Coronary artery (tissue), 2 donors: ENCODE measurements at regions not wholly inside any gene's neighbourhood (a gene's known extent, or its start where the extent isn't known, plus 50 kb on each side); places are given as distances from the start of the nearest gene placed in this dataset.
"Not testable (repeated sequence)": the region's sequence is repeated elsewhere in the genome, so short reads cannot be mapped to it uniquely, and the experiment has no call there.

ENCODE experiments used
- DNase-seq: peaks from one replicate; pipeline ENCODE4 v3.0.0-alpha.2; 2017; ENCODE audit warnings: low spot score
- H3K27ac ChIP-seq, 2 donors: fragments of 200-600 bp; sonication (generic); one replicate each; pipeline ENCODE4 v1.5.1; 2016 to 2019
- H3K4me3 ChIP-seq: fragments of 200-600 bp; sonication (generic); 2 replicates; pipeline ENCODE4 v1.5.1; 2016; ENCODE audit warnings: mild to moderate bottlenecking, moderate library complexity
- CTCF ChIP-seq: fragments of 200-600 bp; sonication (generic); IDR thresholded peaks from one replicate; pipeline ENCODE4 v1.5.1; 2019; ENCODE audit warnings: antibody characterized with exemption

- Histone ChIP-seq H3K27ac (peak overlapping the region; percentile 83 to 92), H3K4me3 (no peak overlapping the region)
- TF ChIP-seq CTCF = no peak
- DNase-seq = no peak
Measured at GRCh38 chr5:142245786-142246185, 79.0 kb downstream of the SPRY4 start.

- no peak for TF ChIP-seq CTCF
- Histone ChIP-seq H3K4me3 (no peak overlapping the region), H3K27ac (peak overlapping the region; percentile 43 to 79)
- DNase-seq = no peak
Measured at GRCh38 chr5:142244440-142244839, 80.4 kb downstream of the SPRY4 start.

- no peak for DNase-seq
- H3K4me3 ChIP-seq = no peak overlapping the region
Measured at GRCh38 chr5:142242272-142242671, 82.5 kb downstream of the SPRY4 start.

GRCh38 chr5:142239394-142240159, 85.2 kb downstream of the SPRY4 start:
- no peak overlapping the region for H3K4me3 ChIP-seq
- no peak for TF ChIP-seq CTCF
- no peak for DNase-seq
- H3K27ac ChIP-seq = no peak overlapping the region

More at GRCh38 chr5:142242272-142242671, 82.5 kb downstream of the SPRY4 start:
- no peak for TF ChIP-seq CTCF
- H3K27ac ChIP-seq = no peak overlapping the region

GRCh38 chr5:142237707-142238106, 87.1 kb downstream of the SPRY4 start:
- TF ChIP-seq CTCF = no peak
- Histone ChIP-seq H3K4me3 (no peak overlapping the region), H3K27ac (no peak overlapping the region)
- DNase-seq = no peak

- H3K4me3 ChIP-seq, DNase-seq, H3K27ac ChIP-seq: not testable (repeated sequence)
Measured at GRCh38 chr5:142236673-142237290, 88.0 kb downstream of the SPRY4 start.

- Histone ChIP-seq H3K27ac (no peak overlapping the region), H3K4me3 (no peak overlapping the region)
- no peak for TF ChIP-seq CTCF
- no peak for DNase-seq
Measured at GRCh38 chr5:142235870-142236672, 88.8 kb downstream of the SPRY4 start.
